Central memory CD4-positive, alpha-beta T cell (primary cell): ENCODE measurements at regions not wholly inside any gene's neighbourhood (a gene's known extent, or its start where the extent isn't known, plus 50 kb on each side); places are given as distances from the start of the nearest gene placed in this dataset.

ENCODE experiments used
- DNase-seq: peaks from one replicate; pipeline ENCODE4 v3.0.0; 2022

DNA sequence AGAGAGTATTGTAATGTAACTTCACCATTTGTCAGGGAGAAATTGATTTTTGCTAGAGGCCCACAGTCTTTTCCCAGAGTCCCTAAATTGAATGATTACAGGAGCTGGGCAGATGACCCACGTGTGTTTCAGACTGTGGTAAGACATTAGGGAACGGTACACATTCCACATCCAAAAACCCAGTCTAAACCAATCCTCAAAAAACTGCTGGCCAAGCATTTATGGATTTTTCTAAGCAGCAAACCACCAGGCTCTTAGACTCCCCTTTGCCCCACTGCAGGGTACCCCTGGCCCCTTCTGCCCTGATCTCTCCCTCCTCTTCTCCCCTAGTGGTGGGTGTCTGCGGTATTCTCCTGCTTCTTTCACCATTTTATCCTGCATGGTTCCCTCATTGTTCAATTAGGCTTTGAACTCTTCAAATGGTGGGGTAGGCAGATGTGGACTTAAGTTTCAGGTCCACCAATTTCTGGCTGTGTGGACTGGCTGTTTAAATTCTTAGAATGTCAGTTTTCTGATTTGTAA, 135.5 kb upstream of the SORCS3 start:
- no peak for DNase-seq

DNA sequence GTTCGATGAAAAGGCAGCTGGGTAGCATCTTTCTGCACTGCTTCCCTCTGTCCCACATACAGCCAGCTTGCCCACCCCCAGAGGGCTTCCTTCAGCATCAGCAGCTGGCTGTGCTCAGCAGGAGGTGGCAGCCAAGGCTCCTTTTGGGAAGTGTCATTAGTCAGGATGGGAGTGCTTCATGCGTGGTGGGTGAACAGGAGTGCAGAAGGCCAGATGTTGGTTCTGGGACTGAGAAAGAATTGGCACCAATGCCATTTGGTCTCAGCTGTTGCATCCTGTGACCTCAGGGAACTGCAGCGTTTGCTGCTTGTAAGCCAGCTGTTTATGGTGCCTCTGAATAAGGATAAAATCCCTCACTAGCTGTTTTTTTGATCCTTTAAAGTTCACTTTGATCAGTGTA, 131.1 kb upstream of the SORCS3 start:
- DNase-seq = no peak

DNA sequence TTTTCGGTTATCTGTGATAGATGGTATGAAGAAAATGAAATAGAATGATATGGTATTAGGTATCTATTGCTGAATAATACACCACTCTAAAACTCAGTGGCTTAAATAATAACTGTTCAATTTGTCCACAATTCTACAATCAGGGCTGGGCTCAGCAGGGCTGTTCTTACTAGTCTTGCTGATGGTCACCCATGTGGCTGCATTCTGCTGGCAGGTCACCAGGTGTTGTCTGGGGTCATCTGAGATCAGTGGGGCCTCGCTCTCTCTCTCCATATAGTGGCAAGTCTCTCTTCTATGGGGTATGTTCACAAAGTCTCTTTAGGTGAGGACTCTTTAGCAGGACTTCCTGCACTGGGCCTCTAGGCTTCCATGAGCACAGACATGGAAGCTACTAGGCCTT, 130.4 kb upstream of the SORCS3 start:
- no peak for DNase-seq

DNA sequence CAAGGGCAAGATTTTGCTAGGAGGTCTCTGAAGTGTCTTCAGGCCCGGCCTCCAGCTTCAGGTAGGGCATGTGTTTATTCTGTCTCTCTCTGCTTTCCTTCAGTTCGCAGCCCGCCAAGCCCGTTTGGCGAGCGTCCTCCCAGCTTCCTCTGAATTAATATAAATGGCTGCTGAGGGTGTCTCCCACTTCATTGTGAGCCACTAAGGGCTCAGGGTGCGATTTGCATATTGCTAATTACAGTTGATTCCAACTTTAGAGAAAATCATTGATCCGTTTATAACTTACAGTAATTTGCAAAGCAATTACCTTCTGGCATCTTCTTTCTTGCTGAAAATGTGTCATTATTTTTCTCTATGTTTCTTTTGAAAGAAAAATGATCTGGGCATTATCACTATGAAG, 128.3 kb upstream of the SORCS3 start:
- DNase-seq = no peak

DNA sequence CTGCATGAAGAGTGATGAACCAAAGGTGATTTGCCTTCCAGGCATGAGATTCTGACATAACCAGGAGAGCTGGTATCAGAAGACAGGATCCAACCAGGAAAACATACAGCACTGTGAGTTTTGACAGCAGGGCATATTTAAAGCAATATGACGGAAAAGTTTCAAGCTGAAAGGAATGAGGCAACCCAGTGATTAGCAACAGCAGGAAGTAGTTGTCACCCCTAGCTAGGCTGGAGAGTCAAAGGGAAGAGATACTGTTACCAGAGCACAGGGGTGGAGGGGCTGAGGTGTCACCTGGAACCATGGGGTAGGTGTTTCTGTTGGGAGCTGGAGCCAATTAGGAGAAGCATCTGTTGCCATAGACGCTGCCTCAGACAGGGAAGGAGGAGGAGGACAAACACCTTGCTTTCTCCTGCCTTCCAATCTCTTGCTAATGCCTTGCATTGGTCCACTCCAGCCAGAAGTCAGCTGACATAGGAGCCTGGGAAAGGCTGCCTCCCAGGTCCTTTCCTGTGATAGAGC, 125.4 kb upstream of the SORCS3 start:
- no peak for DNase-seq

DNA sequence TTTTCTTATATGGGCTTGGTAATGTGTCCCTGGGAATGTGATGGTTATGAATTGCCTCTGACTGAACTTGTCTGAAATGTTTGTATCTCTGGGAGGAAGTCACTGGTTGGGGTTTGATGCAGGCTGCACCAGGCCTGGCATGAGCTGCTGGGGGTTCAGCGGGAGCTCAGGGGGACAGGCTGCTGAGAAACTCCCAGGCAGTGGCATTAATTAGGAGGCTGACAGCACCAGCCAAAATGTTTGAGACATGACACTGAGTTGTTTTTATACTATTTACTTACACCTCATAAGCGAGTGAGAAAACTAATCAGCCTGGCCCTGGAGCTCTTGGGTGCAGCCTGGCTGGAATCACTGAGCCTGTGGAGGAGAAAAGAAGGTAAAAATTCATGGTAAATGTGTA, 124.1 kb upstream of the SORCS3 start:
- DNase-seq = no peak

DNA sequence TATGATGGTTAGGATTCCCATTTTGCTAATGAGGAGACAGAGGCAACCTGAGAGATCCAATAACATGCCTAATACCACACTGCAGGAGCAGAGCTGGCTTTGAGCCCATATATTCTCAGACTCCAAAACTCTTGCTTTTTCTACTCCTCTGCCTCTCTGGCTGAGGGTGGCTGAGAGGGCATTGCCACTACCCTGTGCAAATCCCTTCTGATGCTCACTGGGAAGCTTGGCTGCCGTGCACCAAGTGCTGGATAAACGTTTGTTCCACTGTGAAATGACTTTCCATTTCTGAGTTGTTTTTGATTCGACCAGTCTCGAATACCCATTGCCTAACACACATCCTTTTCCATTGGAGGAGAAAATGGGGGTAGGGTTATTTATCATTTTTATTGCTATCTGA, 123.1 kb upstream of the SORCS3 start:
- no peak for DNase-seq

DNA sequence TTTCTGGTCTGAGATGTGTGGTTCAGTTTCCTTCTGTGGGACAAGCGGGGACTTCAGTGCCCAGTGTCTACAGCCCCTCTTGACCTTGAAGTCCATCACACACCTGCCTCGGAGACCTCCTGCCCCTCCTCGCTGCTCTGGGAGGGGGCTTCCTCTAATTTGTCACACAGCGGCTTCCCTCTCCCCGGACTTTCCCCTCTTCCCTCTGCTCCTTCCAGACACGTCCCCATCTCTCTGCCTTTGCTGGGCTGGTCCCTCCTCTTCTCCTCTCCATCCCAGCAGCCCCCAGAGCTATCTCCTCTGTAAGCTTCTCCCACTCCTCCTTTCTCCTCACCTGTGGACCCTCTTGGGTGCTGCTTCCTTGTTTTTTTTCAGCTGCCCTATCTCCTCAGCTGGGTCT, 122.2 kb upstream of the SORCS3 start:
- no peak for DNase-seq

DNA sequence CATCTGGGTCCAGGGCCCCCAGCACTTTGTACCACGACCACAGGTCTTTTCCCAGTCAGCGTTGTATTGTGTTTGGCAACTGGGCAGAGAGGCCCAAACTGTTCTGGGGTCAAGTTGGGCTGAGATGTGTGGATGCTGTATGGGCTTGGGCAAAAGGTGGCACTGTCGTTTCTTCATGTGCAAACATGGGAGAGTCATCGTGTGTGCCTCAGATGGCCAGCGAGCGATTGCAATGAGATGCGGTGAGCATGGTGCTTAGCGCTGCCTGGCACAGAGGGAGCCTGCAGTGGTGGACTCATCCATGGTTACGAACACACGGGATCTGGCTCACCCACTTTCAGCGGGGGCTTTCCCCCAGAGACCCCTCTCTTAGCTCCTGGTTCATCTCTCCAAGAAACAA, 120.4 kb upstream of the SORCS3 start:
- no peak for DNase-seq

DNA sequence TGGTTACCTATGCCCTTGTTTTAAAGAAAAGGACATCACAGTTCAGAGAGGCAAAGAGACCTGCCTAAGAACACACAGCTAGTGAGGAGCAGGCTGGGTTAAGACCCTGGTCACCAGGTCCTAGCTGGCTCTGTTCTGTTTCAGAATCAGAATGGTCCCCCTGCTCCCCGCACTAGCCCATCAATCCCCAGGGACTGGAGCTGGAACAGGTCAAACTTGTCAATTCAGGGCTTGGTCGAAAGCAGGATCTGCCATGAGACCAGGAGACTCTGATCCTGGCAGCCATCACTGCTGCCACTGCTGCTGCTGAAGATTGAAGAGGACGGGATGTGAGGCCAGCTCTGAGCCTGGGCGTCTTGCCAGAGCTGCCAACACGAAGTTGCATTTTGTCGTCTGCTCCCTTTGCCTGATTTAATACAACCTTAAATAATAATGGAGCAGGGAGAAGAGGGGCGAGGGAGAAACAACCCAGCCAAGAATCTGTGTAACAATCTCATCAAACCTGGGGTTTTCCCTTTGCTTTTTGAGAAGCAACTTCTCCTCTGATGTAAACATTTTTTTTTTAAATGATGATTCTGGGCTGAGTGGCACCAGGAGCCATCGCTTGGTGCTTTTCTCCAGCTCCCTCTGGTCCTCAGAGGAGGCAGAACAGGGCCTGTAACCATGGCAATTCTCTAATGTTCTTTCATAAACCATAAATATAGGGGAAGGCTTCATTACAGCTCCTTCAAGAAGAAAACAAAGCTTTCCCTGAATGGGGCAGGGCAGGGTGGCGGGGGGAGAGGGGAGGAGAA, 119.0 kb upstream of the SORCS3 start:
- no peak for DNase-seq

DNA sequence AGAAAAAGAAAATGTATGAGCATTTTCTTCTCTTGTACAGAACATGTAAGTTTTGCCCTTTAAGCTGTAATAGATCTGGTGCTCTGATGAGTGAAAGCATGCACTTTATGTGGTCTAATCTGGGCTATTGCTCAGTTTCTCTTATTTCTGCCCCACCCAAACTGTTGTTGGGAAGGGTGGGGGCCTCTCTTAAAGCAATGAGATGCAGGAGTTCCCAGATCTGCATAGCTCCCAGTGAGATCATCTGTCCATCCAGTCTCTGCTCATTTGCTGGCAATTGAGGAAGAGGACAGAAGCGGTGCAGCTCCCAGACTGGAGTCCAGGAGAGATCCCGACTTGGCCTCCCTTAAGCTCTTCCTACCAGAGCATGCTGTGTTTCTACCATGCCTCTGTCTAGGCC, 114.9 kb upstream of the SORCS3 start:
- DNase-seq = no peak

DNA sequence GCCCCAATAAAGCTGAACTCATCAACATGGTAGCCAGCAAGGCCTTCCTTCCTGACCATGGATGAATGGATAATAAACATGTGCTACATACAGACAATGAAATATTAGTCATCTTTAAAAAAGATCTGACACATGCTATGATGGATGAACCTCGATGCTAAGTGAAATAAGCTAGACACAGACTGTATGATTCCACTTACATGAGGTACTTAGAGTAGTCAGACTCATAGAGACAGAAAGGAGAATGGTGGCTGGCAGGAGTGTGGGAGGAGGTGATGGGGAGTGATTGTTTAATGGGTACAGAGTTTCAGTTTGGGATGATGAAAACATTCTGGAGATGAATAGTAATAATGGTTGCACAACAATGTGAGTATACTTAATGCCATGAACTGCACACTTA, 114.1 kb upstream of the SORCS3 start:
- DNase-seq = no peak

DNA sequence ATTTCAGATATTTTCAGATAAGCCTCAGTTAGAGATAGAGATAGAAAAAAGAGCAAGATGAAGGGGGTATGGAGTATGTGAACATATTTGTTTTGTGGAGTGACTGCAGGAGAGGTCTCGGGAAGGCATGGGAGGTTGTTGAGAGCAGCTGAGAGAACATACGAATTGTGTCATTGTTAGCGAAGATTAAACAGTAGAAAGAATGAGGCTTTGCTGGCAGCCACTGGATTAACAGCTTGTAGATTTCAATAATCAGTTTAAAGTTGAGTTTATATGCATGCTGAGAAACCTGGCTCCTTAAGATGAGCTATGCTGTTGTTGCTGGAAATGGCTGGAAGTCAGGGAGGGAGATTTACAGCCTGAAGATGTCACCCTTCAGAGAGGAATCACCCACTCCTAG, 100.9 kb upstream of the SORCS3 start:
- DNase-seq = no peak

DNA sequence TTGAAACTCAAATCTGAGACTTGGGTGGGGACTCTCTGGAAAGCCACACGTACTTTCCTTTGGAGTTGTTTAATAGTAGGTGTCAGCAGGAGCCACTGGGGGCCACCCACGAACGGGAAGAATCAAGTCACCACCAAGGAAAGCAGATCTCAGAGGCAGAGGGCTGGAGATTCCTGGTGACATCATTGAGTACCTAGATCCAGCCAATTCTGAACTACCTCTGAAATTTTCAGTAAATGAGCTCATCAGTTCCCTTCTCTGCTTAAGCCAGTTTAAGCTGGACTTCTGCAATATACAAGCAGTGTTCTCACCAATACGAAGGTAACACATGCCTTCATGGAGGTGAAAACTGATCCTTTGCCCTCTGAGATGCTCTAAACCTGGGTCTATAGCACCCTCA, 99.3 kb upstream of the SORCS3 start:
- DNase-seq = no peak

DNA sequence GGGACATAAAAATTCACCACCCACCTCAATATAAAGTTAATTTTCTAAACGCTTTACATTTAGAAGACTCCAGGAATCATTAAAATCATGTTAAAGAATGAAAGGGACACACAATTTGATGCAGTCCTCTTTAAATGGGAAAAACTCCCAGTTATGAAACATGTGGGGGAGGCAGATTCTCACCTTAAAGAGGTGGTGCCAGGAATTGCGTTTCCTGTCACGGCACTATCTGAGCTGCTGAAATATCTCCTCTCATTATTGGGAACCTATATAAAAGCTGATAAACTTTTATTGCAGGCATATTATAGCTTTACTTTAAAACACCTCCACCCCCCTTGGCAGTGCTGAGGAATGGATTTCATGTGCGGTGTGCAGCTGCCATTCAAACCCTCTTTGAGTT, 94.8 kb upstream of the SORCS3 start:
- no peak for DNase-seq

DNA sequence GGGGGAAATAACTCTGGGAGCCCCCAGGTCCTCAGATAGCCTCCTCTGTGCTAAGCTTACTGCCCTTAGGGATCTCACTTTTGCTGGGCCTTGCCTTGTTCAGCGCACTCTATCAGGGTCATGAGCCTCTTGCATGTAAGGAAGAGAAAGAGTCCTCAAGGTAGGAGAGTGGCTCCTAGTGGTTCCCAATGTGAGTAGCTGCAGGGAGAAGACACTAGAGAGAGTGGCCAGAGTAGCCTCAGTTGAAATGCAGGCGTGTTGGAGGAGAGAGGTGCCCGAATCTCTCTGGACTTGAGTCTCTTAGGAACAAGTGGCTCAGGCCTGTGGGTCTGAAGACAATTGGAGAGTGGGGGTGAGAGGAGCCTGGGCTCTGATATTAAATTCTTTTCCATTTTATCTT, 94.3 kb upstream of the SORCS3 start:
- DNase-seq = no peak

DNA sequence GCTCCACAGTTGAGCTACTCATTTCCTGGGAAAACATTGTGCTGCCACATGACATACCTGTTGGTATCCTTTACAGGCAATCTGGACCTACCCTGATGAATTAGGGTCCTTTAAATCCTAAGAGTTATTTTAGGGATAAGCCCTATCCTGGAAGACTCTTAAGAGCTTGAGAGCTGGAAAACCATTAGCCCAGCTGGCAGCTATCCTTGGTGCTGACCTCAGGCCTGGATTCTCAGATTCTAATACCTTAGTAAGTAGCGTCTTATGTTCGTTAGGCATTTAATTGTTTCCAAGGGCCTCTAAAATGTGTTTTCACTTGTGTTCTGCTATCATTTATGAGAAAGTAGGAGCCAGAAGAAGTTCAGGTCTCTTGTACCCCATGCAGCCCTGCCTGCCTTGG, 93.0 kb upstream of the SORCS3 start:
- no peak for DNase-seq

DNA sequence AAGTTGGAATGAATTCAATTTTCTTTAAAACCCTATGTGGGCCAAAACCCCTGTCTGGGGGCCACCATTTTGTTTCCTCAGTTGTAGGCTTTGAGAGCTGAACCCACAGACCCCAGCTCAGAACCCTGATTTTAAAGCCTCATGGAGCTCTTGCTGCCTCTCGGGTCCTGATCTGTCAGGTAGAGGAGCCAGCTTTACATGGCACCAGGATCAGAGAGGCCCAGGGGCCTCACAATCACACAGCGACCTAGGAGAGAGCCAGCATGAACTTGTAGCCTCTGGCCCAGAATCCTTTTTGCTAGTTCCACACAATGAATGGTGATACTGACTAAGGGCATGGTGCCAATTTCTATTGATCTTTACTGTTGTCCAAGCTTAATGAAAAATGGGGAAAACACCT, 84.3 kb upstream of the SORCS3 start:
- no peak for DNase-seq

DNA sequence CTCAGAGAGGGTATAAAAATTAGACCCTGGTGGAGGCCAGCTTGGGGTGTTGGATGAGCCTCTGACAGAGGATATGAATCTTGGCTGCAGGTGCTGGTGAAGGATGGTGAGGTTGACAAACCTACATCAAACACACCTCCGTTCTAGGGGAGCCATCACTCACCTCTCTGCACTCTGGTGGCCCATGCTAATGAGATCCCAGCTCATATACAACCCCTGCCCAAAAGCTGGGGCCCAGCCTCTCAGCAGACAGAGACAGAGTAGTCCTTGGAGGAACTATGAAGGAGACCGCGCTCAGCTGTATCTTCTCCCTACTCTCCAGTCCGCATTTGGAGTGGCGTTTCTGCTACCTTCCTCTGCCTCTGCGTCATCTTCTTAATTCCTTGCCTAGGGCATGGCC, 83.1 kb upstream of the SORCS3 start:
- DNase-seq = no peak

DNA sequence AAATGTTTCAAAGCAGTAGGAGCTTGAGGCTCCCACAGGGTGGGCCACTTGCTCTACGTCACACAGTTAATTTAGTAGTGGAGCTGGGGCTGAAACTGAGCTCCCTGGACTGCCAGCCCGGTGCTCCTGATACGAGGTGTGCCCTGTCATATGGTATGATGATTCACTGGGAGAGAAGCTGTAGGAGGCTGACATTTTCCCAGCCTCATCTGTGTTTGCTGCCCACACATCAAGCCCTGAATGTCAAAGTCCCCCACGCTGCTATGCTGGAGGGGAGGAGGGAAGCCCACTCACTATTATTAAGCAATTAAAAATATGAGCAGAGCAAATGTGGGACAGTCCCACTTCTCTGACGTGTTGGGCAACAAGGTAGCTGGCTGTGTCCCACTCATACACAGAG, 81.2 kb upstream of the SORCS3 start:
- DNase-seq = no peak

DNA sequence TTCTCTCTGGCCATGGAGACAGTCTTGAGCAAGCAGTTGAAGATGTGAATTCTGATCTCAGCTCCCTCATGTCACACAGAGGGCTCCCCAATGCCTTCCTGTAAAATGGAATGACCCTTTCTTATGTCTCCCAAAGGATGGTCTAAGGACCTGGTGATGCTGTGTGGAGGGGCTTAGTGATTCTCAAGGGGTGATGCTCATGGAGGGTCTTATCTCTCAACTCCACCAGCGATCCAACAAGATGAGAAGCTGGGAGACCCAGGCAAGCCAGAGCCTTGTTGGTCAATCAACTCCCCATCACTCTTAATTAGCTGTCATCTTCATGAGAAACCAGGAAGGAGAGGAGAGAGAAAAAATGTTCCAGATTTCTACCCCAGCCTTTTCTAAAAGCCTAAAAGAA, 78.0 kb upstream of the SORCS3 start:
- DNase-seq = no peak

DNA sequence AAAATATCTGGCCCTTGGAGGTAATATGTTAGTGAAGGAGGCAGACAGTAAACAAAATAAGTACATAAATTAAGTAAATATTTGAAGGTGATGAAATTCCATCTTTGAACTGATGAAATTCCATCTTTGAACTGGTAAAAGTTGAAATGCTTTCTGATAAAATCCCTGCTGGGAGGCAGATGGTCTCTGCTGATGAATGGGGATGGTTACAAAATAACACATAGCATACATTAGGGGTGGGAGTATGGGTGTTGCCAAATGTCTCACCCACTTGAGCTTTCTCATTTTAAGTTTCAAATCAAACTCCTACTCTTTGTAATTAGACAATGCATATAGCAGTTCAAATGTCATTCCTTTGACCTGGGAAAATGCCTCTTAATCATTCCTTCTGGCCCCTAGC, 77.5 kb upstream of the SORCS3 start:
- DNase-seq = no peak

DNA sequence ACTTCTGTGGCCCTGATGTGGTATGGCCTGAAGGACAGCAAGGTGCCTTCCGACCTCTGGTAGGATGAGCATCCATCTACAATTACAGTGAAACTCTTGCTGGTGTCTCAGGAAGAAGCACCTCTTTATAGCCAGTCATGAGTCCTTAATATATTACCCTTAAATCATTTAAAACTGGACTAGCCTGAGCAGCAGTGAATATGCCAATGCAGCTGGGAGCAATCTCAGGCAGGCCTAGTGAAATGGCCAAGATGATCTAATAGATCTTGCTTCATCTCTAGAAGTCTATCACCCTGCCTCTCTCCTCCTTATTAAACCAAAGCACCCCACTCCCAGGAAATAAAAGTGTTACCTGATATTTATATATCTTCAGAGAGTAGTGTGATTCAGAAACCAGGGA, 66.7 kb upstream of the SORCS3 start:
- no peak for DNase-seq

DNA sequence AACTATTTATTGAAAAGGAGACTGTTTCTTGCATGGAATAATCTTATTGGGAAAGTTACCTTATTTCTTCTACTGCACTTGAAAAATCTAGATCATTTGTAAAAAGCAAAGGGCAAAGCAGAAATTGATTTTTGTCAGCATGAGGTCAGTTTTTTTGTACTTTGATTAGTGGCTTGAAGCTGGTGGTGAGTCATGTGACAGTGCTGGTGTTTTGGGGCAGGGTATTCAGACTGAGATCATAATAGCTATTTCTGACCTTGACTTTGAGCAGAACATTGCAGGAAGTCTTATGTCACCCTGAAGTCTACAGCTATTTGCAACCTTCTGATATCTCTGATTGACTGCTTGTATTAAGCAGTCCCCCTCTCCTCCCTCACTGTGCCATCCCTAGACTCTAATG, 66.3 kb upstream of the SORCS3 start:
- no peak for DNase-seq

DNA sequence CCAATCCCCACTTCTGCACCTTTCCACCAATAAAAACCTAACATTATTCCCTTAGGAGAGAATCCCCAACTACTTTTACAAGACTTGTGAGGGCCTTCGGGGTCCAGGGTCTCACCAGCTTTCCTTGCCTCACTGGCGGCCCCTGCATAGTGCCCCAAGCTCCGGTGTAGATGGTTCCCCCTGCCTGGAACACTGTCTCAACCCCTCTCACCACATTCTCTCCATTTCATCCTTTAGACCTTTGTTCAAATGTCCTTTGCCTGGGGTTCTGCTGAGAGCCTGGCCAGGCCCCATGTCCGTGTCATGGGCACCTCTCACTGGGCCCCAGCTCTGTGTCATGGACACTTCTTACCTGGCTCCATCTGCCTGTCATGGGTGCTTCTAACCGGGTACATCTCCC, 64.5 kb upstream of the SORCS3 start:
- no peak for DNase-seq
